GM18519 (cell line): ENCODE measurements at regions not wholly inside any gene's neighbourhood (a gene's known extent, or its start where the extent isn't known, plus 50 kb on each side); places are given as distances from the start of the nearest gene placed in this dataset.
"Not testable (repeated sequence)": the region's sequence is repeated elsewhere in the genome, so short reads cannot be mapped to it uniquely, and the experiment has no call there.

ENCODE experiments used
- ATAC-seq: cut with Tn5 transposase; IDR thresholded peaks from one replicate; pipeline ENCODE4 v1.9.1; 2021; ENCODE audit warnings: mild to moderate bottlenecking, moderate library complexity; ENCODE audit not compliant: unreplicated experiment, low FRiP score

GRCh38 chr10:131818510-131819234, 82.1 kb upstream of the PPP2R2D start:
- no peak for ATAC-seq

- ATAC-seq = no peak
Observed at GRCh38 chr10:131819241-131820072, 81.4 kb upstream of the PPP2R2D start.

- no peak for ATAC-seq
Observed at GRCh38 chr10:131820626-131821025, 80.2 kb upstream of the PPP2R2D start.

- no peak for ATAC-seq
Observed at GRCh38 chr10:131821378-131822012, 79.3 kb upstream of the PPP2R2D start.

- no peak for ATAC-seq
Observed at GRCh38 chr10:131822013-131822691, 78.7 kb upstream of the PPP2R2D start.

GRCh38 chr10:131822692-131823245, 78.0 kb upstream of the PPP2R2D start:
- ATAC-seq = no peak

- ATAC-seq = not testable (repeated sequence)
Observed at GRCh38 chr10:131823601-131824099, 77.2 kb upstream of the PPP2R2D start.

GRCh38 chr10:131824371-131825149, 76.2 kb upstream of the PPP2R2D start:
- ATAC-seq = no peak

- ATAC-seq = no peak
Observed at GRCh38 chr10:131825150-131825848, 75.5 kb upstream of the PPP2R2D start.

GRCh38 chr10:131825960-131826650, 74.7 kb upstream of the PPP2R2D start:
- no peak for ATAC-seq

- ATAC-seq = no peak
Observed at GRCh38 chr10:131829156-131829930, 71.5 kb upstream of the PPP2R2D start.

GRCh38 chr10:131830446-131831130, 70.2 kb upstream of the PPP2R2D start:
- ATAC-seq = no peak

GRCh38 chr10:131831561-131831960, 69.2 kb upstream of the PPP2R2D start:
- no peak for ATAC-seq

- ATAC-seq = no peak
Observed at GRCh38 chr10:131832056-131832685, 68.6 kb upstream of the PPP2R2D start.

- no peak for ATAC-seq
Observed at GRCh38 chr10:131833013-131833412, 67.8 kb upstream of the PPP2R2D start.

GRCh38 chr10:131833446-131834080, 67.2 kb upstream of the PPP2R2D start:
- ATAC-seq = no peak
